WERI-Rb-1 (cell line): ENCODE measurements at regions not wholly inside any gene's neighbourhood (a gene's known extent, or its start where the extent isn't known, plus 50 kb on each side); places are given as distances from the start of the nearest gene placed in this dataset.

ENCODE experiments used
- DNase-seq: peaks from one replicate; pipeline ENCODE4 v3.0.0-alpha.2; 2020
- H3K27ac ChIP-seq: fragments of 250-450 bp; sonication (Bioruptor Pico); 2 replicates; pipeline ENCODE4 v1.5.1; 2020; ENCODE audit warnings: mild to moderate bottlenecking, moderate library complexity
- H3K27me3 ChIP-seq: fragments of 250-450 bp; sonication (Bioruptor Pico); 2 replicates; pipeline ENCODE4 v1.5.1; 2021; ENCODE audit warnings: mild to moderate bottlenecking, low read depth, moderate library complexity; ENCODE audit not compliant: insufficient read depth, severe bottlenecking
- H3K36me3 ChIP-seq: fragments of 250-450 bp; sonication (Bioruptor Pico); 2 replicates; pipeline ENCODE4 v1.5.1; 2020; ENCODE audit warnings: mild to moderate bottlenecking, moderate library complexity
- H3K4me3 ChIP-seq: 2 replicates; pipeline ENCODE4 v1.5.1; 2011; ENCODE audit warnings: low read depth, mild to moderate bottlenecking, control low read depth, low read length
- H3K9me3 ChIP-seq: fragments of 250-450 bp; sonication (Bioruptor Pico); 2 replicates; pipeline ENCODE4 v1.5.1; 2021; ENCODE audit warnings: mild to moderate bottlenecking, moderate library complexity; ENCODE audit not compliant: severe bottlenecking
- TF ChIP-seq, protein P1 (sequence below): IDR thresholded peaks from 2 replicates; pipeline ENCODE4 v1.5.1; 2011; ENCODE audit warnings: low read depth, mild to moderate bottlenecking, control low read depth, inconsistent platforms, low read length

GRCh38 chr10:33557313-33557712, 222.8 kb upstream of the NRP1 start:
- no peak for DNase-seq
- Histone ChIP-seq H3K27ac (no peak overlapping the region), H3K27me3 (no peaks in the 10 kb centered on the region), H3K36me3 (no peaks in the 10 kb centered on the region), H3K9me3 (no peaks in the 10 kb centered on the region), H3K4me3 (no peak overlapping the region)
- TF ChIP-seq, protein P1, sequence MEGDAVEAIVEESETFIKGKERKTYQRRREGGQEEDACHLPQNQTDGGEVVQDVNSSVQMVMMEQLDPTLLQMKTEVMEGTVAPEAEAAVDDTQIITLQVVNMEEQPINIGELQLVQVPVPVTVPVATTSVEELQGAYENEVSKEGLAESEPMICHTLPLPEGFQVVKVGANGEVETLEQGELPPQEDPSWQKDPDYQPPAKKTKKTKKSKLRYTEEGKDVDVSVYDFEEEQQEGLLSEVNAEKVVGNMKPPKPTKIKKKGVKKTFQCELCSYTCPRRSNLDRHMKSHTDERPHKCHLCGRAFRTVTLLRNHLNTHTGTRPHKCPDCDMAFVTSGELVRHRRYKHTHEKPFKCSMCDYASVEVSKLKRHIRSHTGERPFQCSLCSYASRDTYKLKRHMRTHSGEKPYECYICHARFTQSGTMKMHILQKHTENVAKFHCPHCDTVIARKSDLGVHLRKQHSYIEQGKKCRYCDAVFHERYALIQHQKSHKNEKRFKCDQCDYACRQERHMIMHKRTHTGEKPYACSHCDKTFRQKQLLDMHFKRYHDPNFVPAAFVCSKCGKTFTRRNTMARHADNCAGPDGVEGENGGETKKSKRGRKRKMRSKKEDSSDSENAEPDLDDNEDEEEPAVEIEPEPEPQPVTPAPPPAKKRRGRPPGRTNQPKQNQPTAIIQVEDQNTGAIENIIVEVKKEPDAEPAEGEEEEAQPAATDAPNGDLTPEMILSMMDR: no peak

- Histone ChIP-seq H3K9me3 (no peaks in the 10 kb centered on the region), H3K36me3 (no peaks in the 10 kb centered on the region), H3K4me3 (no peak overlapping the region), H3K27me3 (no peaks in the 10 kb centered on the region), H3K27ac (no peak overlapping the region)
- DNase-seq: no peak
- TF ChIP-seq, protein P1: no peak
These were observed 222.2 kb upstream of the NRP1 start for GRCh38 chr10:33556620-33557019.

- no peaks in the 10 kb centered on the region for H3K36me3 ChIP-seq
- H3K4me3 ChIP-seq: no peak overlapping the region
- TF ChIP-seq, protein P1: no peak
- DNase-seq: no peak
- no peaks in the 10 kb centered on the region for H3K27me3 ChIP-seq
- no peak overlapping the region for H3K27ac ChIP-seq
- no peaks in the 10 kb centered on the region for H3K9me3 ChIP-seq
These were observed 221.6 kb upstream of the NRP1 start for GRCh38 chr10:33556103-33556502.

- H3K9me3 ChIP-seq: no peaks in the 10 kb centered on the region
- TF ChIP-seq, protein P1: no peak
- H3K36me3 ChIP-seq: no peaks in the 10 kb centered on the region
- H3K27ac ChIP-seq: no peak overlapping the region
- no peaks in the 10 kb centered on the region for H3K27me3 ChIP-seq
- no peak overlapping the region for H3K4me3 ChIP-seq
- DNase-seq: no peak
These were observed 219.5 kb upstream of the NRP1 start for GRCh38 chr10:33553748-33554571.

DNA sequence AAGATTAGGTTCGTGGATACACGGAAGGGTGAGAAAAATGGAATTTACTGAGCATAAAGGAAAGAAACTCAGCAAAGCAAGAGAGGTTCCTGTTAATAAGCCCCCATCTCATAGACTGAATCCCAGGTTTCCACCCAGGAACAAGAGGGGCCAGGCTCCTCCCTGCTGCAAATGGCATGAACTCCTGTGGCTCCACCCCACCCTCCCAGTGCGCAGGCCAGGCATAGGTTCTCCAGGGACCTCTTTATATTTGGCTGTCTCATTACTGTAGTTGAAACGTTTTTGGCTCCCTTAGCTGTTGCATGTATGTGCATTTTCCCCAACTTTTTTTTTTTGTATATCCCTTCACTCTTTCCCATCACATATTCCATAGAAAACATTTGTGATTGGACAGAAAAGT, 217.8 kb upstream of the NRP1 start:
- TF ChIP-seq, protein P1: no peak
- DNase-seq: no peak
- H3K4me3 ChIP-seq: no peak overlapping the region
- H3K9me3 ChIP-seq: no peaks in the 10 kb centered on the region
- H3K36me3 ChIP-seq: no peaks in the 10 kb centered on the region
- no peak overlapping the region for H3K27ac ChIP-seq
- H3K27me3 ChIP-seq: no peaks in the 10 kb centered on the region

DNA sequence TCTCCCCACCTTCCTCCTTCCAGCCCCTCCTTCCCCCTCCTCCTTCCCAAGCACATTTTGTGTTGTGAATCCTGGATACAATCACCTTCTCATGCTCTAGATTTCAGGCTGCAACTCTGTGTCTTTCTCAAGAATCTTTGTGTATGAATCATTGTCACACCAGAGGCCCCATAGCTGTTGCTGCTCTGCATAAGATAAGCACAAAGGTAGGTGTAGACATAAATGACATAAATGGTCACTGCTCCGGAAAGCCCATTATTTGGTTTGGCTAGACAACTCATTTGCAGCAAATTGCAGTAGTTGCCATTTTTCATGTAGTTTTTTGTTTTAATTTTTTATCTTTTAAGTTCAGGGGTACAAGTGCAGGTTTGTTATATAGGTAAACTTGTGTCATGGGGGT, 216.3 kb upstream of the NRP1 start:
- Histone ChIP-seq H3K36me3 (no peaks in the 10 kb centered on the region), H3K27ac (no peak overlapping the region), H3K9me3 (no peaks in the 10 kb centered on the region), H3K27me3 (no peaks in the 10 kb centered on the region), H3K4me3 (no peak overlapping the region)
- TF ChIP-seq, protein P1: no peak
- no peak for DNase-seq
